ENCODE measurements at regions not wholly inside any gene's neighbourhood (a gene's known extent, or its start where the extent isn't known, plus 50 kb on each side); places are given as distances from the start of the nearest gene placed in this dataset.

GRCh38 chr15:45948181-45948621 lies 313.4 kb downstream of the SQOR start:
- TF ChIP-seq, protein P1, sequence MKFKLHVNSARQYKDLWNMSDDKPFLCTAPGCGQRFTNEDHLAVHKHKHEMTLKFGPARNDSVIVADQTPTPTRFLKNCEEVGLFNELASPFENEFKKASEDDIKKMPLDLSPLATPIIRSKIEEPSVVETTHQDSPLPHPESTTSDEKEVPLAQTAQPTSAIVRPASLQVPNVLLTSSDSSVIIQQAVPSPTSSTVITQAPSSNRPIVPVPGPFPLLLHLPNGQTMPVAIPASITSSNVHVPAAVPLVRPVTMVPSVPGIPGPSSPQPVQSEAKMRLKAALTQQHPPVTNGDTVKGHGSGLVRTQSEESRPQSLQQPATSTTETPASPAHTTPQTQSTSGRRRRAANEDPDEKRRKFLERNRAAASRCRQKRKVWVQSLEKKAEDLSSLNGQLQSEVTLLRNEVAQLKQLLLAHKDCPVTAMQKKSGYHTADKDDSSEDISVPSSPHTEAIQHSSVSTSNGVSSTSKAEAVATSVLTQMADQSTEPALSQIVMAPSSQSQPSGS (IDR thresholded peaks at IDR 0.05; ENCODE audit: low read length): no peak
- TF ChIP-seq, protein P2, sequence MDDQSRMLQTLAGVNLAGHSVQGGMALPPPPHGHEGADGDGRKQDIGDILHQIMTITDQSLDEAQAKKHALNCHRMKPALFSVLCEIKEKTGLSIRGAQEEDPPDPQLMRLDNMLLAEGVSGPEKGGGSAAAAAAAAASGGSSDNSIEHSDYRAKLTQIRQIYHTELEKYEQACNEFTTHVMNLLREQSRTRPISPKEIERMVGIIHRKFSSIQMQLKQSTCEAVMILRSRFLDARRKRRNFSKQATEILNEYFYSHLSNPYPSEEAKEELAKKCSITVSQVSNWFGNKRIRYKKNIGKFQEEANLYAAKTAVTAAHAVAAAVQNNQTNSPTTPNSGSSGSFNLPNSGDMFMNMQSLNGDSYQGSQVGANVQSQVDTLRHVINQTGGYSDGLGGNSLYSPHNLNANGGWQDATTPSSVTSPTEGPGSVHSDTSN (IDR thresholded peaks at IDR 0.05; ENCODE audit: insufficient replicate concordance, low read depth, low read length): no peak
- TF ChIP-seq EZH2 (IDR thresholded peaks at IDR 0.05; ENCODE audit: borderline replicate concordance, control insufficient read depth, low read depth, low read length) (no peak), ETV6 (conservative IDR thresholded peaks at IDR 0.05 in 1 of 2, IDR thresholded peaks at IDR 0.05 in 1 of 2; ENCODE audit: borderline replicate concordance in 1 of 2, low read depth in 1 of 2) (no peak), HDAC2 (IDR thresholded peaks at IDR 0.05) (no peak)

Data from GM12878 (cell line).